Endothelial cell of umbilical vein (primary cell): ENCODE measurements at regions not wholly inside any gene's neighbourhood (a gene's known extent, or its start where the extent isn't known, plus 50 kb on each side); places are given as distances from the start of the nearest gene placed in this dataset.

Experiments
- CTCF ChIP-seq, 2 donors: IDR thresholded peaks; 1 replicate in 1 of 2; 2 replicates in 1 of 2; pipeline ENCODE4 v1.5.1; 2011; ENCODE audit warnings: low read length in 2 of 2, mild to moderate bottlenecking in 2 of 2, moderate library complexity in 2 of 2, control low read depth in 1 of 2, inconsistent platforms in 1 of 2, low read depth in 1 of 2; ENCODE audit not compliant: insufficient read depth in 1 of 2; ENCODE audit errors: extremely low read depth in 1 of 2
- EZH2 ChIP-seq: IDR thresholded peaks from 2 replicates; pipeline ENCODE4 v1.6.1; 2012; ENCODE audit warnings: borderline replicate concordance, low read depth, mild to moderate bottlenecking, moderate library complexity, low read length, inconsistent platforms; ENCODE audit not compliant: severe bottlenecking
- POLR2A ChIP-seq: IDR thresholded peaks from 2 replicates; pipeline ENCODE4 v1.6.1; 2012; ENCODE audit warnings: low read depth, mild to moderate bottlenecking, control low read depth, low read length
- POLR2AphosphoS5 ChIP-seq: IDR thresholded peaks from 2 replicates; pipeline ENCODE4 v1.6.1; 2012; ENCODE audit warnings: low read depth, mild to moderate bottlenecking, control low read depth, low read length, moderate library complexity; ENCODE audit not compliant: insufficient read depth

DNA sequence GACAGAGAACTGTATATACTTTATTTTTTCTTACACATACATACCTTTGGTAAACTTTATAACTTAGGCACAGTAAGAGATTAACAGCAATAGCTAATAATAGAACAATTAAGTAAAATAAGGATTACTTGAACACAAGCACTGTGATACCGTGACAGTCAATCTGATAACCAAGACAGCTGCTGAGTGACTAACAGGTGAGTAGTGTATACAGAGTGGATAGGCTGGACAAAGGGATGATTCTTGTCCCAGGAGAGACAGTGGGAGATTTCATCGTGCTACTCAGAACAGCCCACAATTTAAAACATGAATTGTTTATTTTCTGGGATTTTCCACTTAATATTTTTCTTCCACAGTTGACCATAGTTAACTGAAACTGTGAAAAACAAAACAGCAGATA, 411.8 kb downstream of the PPP1R2C start:
- no peak for TF ChIP-seq POLR2A
- no peak for TF ChIP-seq CTCF (IDR thresholded peaks at IDR 0.05; ENCODE audit: extremely low read depth in 1 of 2, insufficient read depth in 1 of 2, low read depth in 1 of 2, low read length in 2 of 2)
- TF ChIP-seq EZH2, result no peak
- TF ChIP-seq POLR2AphosphoS5, result no peak
